ENCODE measurements at regions not wholly inside any gene's neighbourhood (a gene's known extent, or its start where the extent isn't known, plus 50 kb on each side); places are given as distances from the start of the nearest gene placed in this dataset.

DNA sequence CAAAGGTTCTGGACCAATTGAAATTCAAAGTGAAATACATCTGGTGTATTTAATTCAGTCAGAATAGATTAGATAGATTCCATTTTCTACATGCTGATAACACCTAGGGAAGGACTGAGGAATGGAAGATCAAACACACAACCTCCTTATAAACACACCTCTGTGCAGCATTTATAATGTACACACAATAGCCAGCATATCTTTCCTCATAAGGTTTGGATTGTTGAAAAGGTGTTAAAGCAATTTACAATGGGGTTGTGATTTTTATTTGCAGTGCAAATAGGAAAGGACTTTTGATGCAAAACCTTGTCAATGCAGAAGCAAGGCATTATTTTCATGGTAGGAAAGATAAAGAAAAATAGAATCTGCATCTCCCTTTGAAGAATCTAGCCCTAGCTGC is 448.9 kb upstream of the KCNMB2 start:
- no peak for TF ChIP-seq JUN (IDR thresholded peaks at IDR 0.05; ENCODE audit: borderline replicate concordance, insufficient read depth, insufficient read length, low read depth)
- no peak for TF ChIP-seq EZH2 (IDR thresholded peaks at IDR 0.05; ENCODE audit: borderline replicate concordance, low read depth, low read length, severe bottlenecking)
- TF ChIP-seq, protein P1, sequence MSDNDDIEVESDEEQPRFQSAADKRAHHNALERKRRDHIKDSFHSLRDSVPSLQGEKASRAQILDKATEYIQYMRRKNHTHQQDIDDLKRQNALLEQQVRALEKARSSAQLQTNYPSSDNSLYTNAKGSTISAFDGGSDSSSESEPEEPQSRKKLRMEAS (IDR thresholded peaks at IDR 0.05; ENCODE audit: insufficient read depth, insufficient read length) = no peak
- TF ChIP-seq POLR2AphosphoS5 (IDR thresholded peaks at IDR 0.05; ENCODE audit: insufficient read depth, low read depth, low read length) = no peak
- TF ChIP-seq FOS (IDR thresholded peaks at IDR 0.05; ENCODE audit: borderline replicate concordance, insufficient read depth, low read length) = no peak
- TF ChIP-seq, protein P2, sequence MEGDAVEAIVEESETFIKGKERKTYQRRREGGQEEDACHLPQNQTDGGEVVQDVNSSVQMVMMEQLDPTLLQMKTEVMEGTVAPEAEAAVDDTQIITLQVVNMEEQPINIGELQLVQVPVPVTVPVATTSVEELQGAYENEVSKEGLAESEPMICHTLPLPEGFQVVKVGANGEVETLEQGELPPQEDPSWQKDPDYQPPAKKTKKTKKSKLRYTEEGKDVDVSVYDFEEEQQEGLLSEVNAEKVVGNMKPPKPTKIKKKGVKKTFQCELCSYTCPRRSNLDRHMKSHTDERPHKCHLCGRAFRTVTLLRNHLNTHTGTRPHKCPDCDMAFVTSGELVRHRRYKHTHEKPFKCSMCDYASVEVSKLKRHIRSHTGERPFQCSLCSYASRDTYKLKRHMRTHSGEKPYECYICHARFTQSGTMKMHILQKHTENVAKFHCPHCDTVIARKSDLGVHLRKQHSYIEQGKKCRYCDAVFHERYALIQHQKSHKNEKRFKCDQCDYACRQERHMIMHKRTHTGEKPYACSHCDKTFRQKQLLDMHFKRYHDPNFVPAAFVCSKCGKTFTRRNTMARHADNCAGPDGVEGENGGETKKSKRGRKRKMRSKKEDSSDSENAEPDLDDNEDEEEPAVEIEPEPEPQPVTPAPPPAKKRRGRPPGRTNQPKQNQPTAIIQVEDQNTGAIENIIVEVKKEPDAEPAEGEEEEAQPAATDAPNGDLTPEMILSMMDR (IDR thresholded peaks at IDR 0.05; ENCODE audit: extremely low read depth in 1 of 2, insufficient read depth in 1 of 2, low read depth in 1 of 2, low read length in 2 of 2) = no peak
- Histone ChIP-seq H2AFZ (ENCODE audit: low read depth, low read length) (no peak overlapping the region), H3K36me3 (ENCODE audit: control insufficient read depth in 2 of 2, extremely low read depth in 1 of 2, insufficient read depth in 2 of 2, low read length in 2 of 2) (no peaks in the 10 kb centered on the region), H3K9me3 (replicated peaks; ENCODE audit: control insufficient read depth, insufficient read depth, low read length) (no peaks in the 10 kb centered on the region), H3K9ac (replicated peaks; ENCODE audit: extremely low read depth, insufficient read depth, low read length) (no peak overlapping the region), H3K9me1 (replicated peaks; ENCODE audit: control insufficient read depth, extremely low read depth, insufficient read depth, low read length) (no peaks in the 10 kb centered on the region), H3K4me2 (ENCODE audit: insufficient read depth, low read length) (no peak overlapping the region), H3K4me1 (ENCODE audit: control insufficient read depth, extremely low read depth, insufficient read depth, low read length) (peaks cover 24% of the 10 kb centered on the region), H4K20me1 (replicated peaks; ENCODE audit: control insufficient read depth, extremely low read depth, insufficient read depth, low read length) (no peaks in the 10 kb centered on the region), H3K27me3 (ENCODE audit: control insufficient read depth in 2 of 2, insufficient read depth in 2 of 2, low read length in 2 of 2) (no peaks in the 10 kb centered on the region), H3K79me2 (ENCODE audit: control insufficient read depth, insufficient read depth, low read length) (no peaks in the 10 kb centered on the region), H3K4me3 (replicated peaks in 1 of 3; ENCODE audit: insufficient read depth in 1 of 3, low read depth in 1 of 3, low read length in 3 of 3) (no peak overlapping the region), H3K27ac (ENCODE audit: insufficient read depth, low read depth, low read length) (no peak overlapping the region)
- intact Hi-C loops (cut with micrococcal nuclease) (loop anchor here (10.0 kb wide), 1 partner anchor 473 kb away; no protein-coding TSS in a partner anchor), dilution Hi-C loops (cut with MboI; ENCODE audit: extremely low pct_ligation_motif_present, low sequenced_read_pairs) (no loop called here)
- DNase-seq (ENCODE audit: low read depth, low spot score) (no peak), FAIRE-seq (no peak)
- POLR2A ChIA-PET = no interaction called here
- CTCF ChIA-PET = no interaction called here
- BruUV-seq (replicated peaks) = no TSS peak
